ENCODE measurements at regions not wholly inside any gene's neighbourhood (a gene's known extent, or its start where the extent isn't known, plus 50 kb on each side); places are given as distances from the start of the nearest gene placed in this dataset.

DNA sequence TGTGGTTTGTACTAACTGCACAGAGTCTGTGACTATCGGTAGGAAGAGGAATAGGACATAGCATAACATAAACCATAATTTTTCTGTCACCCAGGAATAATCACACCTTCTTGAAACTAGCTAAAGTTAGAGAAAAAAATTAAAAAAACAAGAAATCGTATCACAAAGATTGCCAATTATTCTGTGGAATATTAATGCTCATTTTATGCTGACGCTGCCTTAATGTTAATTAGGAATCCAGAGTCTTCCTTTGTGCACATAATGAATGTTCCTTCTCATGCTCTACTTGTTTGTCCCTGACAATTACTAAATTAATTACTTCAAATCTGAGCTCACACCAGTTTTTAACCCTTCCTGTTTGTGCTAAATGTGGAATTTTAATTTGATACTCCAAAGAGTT, 772.7 kb upstream of the EPHA5 start:
- no peak for TF ChIP-seq POLR2AphosphoS5 (IDR thresholded peaks at IDR 0.05; ENCODE audit: low read depth)
- TF ChIP-seq CTCF (IDR thresholded peaks at IDR 0.05; ENCODE audit: insufficient read depth, low read length), result no peak
- TF ChIP-seq REST (IDR thresholded peaks at IDR 0.05; ENCODE audit: insufficient replicate concordance, low read depth), result no peak

Measured in HL-60 (cell line).